BJ (cell line): ENCODE measurements at regions not wholly inside any gene's neighbourhood (a gene's known extent, or its start where the extent isn't known, plus 50 kb on each side); places are given as distances from the start of the nearest gene placed in this dataset.

Experiments
- CTCF ChIA-PET: fragments of 350-600 bp; formaldehyde crosslinking; extraction: SDS; loops from one replicate; lab custom pipeline; 2021; ENCODE audit warnings: antibody characterized with exemption, inconsistent platforms; lab: Yijun Ruan, JAX
- POLR2A ChIA-PET: fragments of 300-600 bp; sonication (Branson Sonifier 250); formaldehyde crosslinking; extraction: SDS; loops from one replicate; lab custom pipeline; 2021; ENCODE audit warnings: antibody characterized with exemption; lab: Charles Lee
- DNase-seq: peaks from one replicate; pipeline ENCODE4 v3.0.0-alpha.2; 2011; ENCODE audit warnings: low read depth
- H3K27me3 ChIP-seq: 2 replicates; pipeline ENCODE4 v1.6.0; 2011; ENCODE audit warnings: low read length; ENCODE audit not compliant: control insufficient read depth, insufficient read depth
- H3K36me3 ChIP-seq: 2 replicates; pipeline ENCODE4 v1.5.1; 2011; ENCODE audit warnings: low read length; ENCODE audit not compliant: control insufficient read depth, insufficient read depth
- H3K4me3 ChIP-seq: 2 replicates; pipeline ENCODE4 v1.5.1; 2011; ENCODE audit warnings: low read depth, mild to moderate bottlenecking, control low read depth, low read length
- CTCF ChIP-seq: IDR thresholded peaks from 2 replicates; pipeline ENCODE4 v1.5.1; 2011; ENCODE audit warnings: low read depth, mild to moderate bottlenecking, control low read depth, inconsistent platforms, low read length, moderate library complexity; ENCODE audit not compliant: insufficient read depth

GRCh38 chr5:18366234-18366633 is 732.0 kb downstream of the TAF11L14 start:
- Histone ChIP-seq H3K36me3 (no peaks in the 10 kb centered on the region), H3K27me3 (no peaks in the 10 kb centered on the region), H3K4me3 (no peak overlapping the region)
- ChIA-PET POLR2A (no interaction called here), CTCF (no interaction called here)
- TF ChIP-seq CTCF: no peak
- no peak for DNase-seq

GRCh38 chr5:18370531-18370930 is 736.3 kb downstream of the TAF11L14 start:
- no peaks in the 10 kb centered on the region for H3K36me3 ChIP-seq
- CTCF ChIA-PET: no interaction called here
- TF ChIP-seq CTCF: no peak
- no peak for DNase-seq
- POLR2A ChIA-PET: no interaction called here
- H3K27me3 ChIP-seq: no peaks in the 10 kb centered on the region
- no peak overlapping the region for H3K4me3 ChIP-seq

- POLR2A ChIA-PET: no interaction called here
- H3K36me3 ChIP-seq: no peaks in the 10 kb centered on the region
- CTCF ChIA-PET: no interaction called here
- H3K4me3 ChIP-seq: no peak overlapping the region
- H3K27me3 ChIP-seq: no peaks in the 10 kb centered on the region
- TF ChIP-seq CTCF: no peak
- DNase-seq: no peak
Observed at GRCh38 chr5:18375641-18376040, 741.4 kb downstream of the TAF11L14 start.

DNA sequence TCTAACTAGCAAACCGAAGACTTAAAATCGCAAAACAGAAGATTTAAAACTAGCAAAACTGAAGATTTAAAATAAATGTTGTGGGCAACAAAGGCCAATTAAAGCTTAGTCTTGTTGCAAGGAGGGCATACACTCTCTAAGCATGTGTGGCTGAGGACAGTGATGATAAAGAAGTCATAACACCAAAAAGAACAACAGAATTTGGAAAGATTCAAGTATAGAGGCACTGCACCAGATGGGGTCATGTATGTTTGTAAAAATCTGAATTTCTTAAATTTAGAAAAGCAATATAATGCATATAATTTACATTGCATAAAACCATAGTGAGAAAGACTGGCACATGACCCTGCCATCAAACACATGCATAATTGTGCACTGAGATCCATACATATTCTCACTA is 743.8 kb downstream of the TAF11L14 start:
- TF ChIP-seq CTCF: no peak
- CTCF ChIA-PET: no interaction called here

DNA sequence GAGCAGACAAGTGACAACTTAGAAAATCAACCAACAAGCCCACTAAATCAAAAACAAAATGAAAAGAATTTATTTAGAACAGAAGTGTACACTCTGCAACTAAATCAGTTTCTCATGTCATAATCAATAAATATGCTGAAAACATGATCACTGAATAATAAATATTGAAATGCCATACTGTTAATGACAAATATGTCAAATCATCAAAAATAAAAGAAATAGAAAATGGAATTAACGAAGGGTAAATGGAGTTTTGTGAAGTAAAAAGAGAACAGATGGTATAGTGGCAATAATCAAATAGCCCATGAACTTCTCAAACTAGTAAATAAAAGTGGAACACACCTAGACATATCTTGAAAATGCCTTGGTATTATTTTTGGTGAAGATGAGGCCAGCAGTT is 744.9 kb downstream of the TAF11L14 start:
- ChIA-PET POLR2A (no interaction called here), CTCF (no interaction called here)
- TF ChIP-seq CTCF: no peak
- Histone ChIP-seq H3K36me3 (no peaks in the 10 kb centered on the region), H3K4me3 (no peak overlapping the region), H3K27me3 (no peaks in the 10 kb centered on the region)
- no peak for DNase-seq

More for the DNA sequence above, 743.8 kb downstream of the TAF11L14 start:
- no peak for DNase-seq
- Histone ChIP-seq H3K36me3 (no peaks in the 10 kb centered on the region), H3K27me3 (no peaks in the 10 kb centered on the region), H3K4me3 (no peak overlapping the region)
- POLR2A ChIA-PET: no interaction called here
